ENCODE measurements at regions not wholly inside any gene's neighbourhood (a gene's known extent, or its start where the extent isn't known, plus 50 kb on each side); places are given as distances from the start of the nearest gene placed in this dataset.

DNA sequence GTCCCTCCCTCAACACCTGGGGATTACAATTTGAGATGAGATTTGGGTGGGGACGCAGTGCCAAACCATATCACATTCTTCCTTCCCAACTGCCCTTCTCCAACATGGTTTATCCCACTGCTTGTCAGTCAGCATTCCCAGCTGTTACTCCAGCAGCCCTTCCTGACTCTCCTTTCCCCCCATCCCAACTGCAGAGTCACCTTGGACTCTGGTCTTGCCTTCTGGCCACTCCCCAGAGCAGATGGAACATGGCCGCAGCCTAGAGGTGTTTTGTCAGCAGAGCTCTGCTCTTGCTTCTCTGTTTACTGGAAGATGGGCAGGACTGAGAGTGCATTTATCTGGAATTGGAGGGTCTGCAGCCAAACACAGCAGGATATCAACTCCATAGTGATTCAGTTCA, 51.2 kb upstream of the MEX3C start:
- TF ChIP-seq, protein P1, sequence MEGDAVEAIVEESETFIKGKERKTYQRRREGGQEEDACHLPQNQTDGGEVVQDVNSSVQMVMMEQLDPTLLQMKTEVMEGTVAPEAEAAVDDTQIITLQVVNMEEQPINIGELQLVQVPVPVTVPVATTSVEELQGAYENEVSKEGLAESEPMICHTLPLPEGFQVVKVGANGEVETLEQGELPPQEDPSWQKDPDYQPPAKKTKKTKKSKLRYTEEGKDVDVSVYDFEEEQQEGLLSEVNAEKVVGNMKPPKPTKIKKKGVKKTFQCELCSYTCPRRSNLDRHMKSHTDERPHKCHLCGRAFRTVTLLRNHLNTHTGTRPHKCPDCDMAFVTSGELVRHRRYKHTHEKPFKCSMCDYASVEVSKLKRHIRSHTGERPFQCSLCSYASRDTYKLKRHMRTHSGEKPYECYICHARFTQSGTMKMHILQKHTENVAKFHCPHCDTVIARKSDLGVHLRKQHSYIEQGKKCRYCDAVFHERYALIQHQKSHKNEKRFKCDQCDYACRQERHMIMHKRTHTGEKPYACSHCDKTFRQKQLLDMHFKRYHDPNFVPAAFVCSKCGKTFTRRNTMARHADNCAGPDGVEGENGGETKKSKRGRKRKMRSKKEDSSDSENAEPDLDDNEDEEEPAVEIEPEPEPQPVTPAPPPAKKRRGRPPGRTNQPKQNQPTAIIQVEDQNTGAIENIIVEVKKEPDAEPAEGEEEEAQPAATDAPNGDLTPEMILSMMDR (IDR thresholded peaks at IDR 0.05), result no peak

DNA sequence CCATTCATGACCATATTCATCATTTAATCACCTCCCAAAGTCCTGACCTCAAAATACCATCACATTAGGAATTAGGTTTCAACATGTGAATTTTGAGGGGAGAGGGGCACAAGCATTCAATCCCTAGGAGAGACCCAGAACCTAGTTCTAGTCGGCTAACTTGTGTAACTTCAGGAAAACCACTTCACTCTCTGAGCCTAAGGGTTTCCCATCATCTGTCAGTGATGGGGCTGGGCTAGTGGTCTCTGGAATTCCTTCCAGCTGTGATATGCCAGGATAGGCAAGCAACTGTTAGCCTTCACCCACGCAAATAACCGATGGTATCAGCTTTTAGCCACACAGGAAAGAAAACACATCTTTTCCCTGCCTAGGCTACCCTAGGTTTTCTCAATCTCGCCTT, 52.5 kb upstream of the MEX3C start:
- TF ChIP-seq, protein P1 (IDR thresholded peaks at IDR 0.05), result no peak

DNA sequence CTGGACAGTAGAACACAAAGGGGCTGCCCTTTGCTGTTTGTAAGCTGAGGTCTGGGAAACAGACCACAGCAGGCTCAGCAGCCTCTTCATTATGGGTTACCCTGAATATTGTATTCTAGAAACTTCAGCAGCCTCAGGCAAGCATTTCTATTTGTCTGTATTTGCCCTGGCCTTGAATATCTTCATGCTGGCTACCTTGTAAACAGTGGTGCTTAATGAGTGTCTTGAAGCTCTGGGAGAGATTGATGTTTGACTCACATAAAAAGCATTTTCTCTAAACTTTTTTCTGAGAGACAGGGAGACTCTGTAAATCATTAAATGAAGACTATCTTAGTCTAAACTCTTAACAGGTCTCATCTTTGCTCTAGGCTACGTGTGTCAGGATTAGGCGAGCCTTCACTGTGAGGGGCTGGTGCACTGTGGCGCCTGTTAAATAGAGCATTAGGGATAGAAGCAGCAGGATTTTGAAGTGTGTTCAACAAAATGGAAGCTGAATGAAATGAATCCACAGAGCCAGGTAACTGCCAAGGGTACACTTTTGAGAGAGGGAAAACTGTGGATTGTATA, 53.1 kb upstream of the MEX3C start:
- TF ChIP-seq, protein P1 (IDR thresholded peaks at IDR 0.05), result no peak

DNA sequence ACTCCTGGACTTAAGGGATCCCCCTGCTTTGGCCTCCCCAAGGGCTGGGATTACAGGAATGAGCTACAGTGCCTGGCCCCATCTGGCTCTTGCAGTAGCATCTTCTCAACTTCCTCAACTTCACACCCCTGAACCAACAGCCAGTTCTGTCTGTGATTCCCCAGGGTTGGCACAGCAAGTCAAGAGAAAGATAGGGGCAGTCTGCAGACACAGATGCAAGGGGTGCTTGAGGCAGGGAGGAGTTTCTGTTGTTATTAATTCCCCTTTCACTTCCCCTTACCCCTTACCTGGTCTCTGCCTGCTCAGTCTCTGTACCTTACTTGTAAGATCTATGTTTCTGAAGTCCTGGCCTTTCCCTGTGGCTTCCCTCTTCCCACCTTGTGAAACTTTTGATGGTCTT, 54.1 kb upstream of the MEX3C start:
- TF ChIP-seq, protein P1 (IDR thresholded peaks at IDR 0.05), result no peak

DNA sequence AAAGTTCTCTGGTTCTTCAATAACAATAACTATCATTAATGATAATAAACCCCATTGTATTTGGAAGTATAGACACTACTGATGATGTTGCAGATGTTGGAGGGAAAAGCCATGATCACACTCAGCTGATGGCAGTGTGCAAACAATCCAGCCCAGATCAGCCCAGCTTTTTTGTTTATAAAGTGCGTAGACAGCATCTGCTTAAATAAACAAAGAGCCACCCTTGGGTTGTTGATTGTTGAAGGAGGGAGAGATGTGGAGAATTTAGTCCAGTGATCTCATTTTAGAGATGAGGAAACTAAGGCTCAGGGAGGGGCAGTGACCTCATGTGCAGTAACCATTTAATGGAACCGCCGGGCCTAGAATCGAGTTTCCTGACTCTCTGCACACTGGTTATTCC, 56.0 kb upstream of the MEX3C start:
- TF ChIP-seq, protein P1 (IDR thresholded peaks at IDR 0.05), result no peak

DNA sequence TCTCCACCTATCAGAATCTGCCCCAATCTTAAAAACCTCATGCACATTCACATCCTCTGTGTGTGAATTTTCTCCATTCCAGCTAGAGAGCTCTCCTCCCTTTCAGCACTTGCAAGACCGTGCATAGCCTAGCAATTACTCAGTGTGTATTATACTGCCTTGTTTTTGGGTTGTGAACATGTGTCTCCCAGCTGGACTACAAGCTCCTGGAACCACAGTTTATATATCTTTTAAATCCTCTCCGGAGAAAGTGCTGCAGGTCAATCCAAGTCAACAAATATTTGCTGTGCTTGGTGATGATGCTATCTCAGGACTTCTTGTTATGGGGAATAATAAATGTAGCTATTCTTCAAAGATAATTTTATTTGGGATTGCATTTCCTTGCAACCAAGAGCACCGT, 58.2 kb upstream of the MEX3C start:
- TF ChIP-seq, protein P1 (IDR thresholded peaks at IDR 0.05), result no peak

DNA sequence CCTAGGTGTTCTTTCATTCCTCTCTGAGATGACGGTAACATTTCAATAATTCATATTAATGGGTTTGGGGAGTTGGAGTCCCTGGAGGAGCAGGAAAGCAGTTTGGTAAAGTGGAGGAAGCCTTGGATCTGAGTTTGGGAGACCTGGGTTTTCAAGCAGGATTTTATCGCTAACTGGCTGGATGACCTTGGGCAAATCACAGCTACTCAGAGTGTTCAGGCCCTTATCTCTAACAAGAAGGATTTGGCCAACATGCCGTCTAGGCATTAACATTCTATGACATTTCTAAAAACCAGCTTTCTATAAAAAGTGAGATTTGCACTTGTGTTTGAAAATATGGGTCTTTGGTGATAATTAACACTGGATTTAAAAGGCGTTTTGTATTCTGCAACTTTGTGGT, 59.7 kb upstream of the MEX3C start:
- TF ChIP-seq, protein P1 (IDR thresholded peaks at IDR 0.05), result no peak

DNA sequence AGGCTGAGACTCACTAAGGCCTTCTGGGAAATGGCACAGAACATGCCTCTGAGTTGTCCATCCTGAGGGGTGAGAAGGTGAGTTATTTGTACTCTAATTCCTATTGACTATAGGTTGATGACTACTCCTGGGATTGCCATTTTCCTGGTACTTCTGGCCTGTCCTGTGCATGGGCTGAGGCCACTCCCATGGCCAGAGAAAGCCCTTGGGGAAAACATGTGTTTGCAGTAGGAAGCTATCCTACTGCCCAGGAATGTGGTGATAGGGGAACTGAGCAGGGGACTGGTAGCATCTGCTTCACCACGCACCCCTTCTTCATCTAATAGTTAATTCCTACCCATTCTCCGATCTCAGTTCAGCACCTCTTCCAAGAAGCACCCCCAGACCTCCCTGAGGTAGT, 62.6 kb upstream of the MEX3C start:
- TF ChIP-seq, protein P1 (IDR thresholded peaks at IDR 0.05), result no peak

Measured in LNCAP (cell line).